Nephron (organoid): ENCODE measurements at regions not wholly inside any gene's neighbourhood (a gene's known extent, or its start where the extent isn't known, plus 50 kb on each side); places are given as distances from the start of the nearest gene placed in this dataset.
"Not testable (repeated sequence)": the region's sequence is repeated elsewhere in the genome, so short reads cannot be mapped to it uniquely, and the experiment has no call there.

Experiments used
- H3K27ac Mint-ChIP-seq, 3 experiments: 2 replicates each; pipeline ENCODE4 v1.8.0; 2020; ENCODE audit warnings: mixed read lengths in 3 of 3, mild to moderate bottlenecking in 2 of 3, moderate library complexity in 1 of 3
- H3K27me3 Mint-ChIP-seq: 2 replicates; pipeline ENCODE4 v1.8.0; 2021; ENCODE audit warnings: low read depth, mild to moderate bottlenecking, moderate library complexity, mixed read lengths
- H3K36me3 Mint-ChIP-seq: 2 replicates; pipeline ENCODE4 v1.8.0; 2020; ENCODE audit warnings: low read depth, mixed read lengths
- H3K4me1 Mint-ChIP-seq: 2 replicates; pipeline ENCODE4 v1.8.0; 2020; ENCODE audit warnings: mixed read lengths
- H3K4me3 Mint-ChIP-seq, 3 experiments: 2 replicates each; pipeline ENCODE4 v1.8.0; 2020; ENCODE audit warnings: mild to moderate bottlenecking in 3 of 3, mixed read lengths in 3 of 3, moderate library complexity in 2 of 3
- H3K9me3 Mint-ChIP-seq: 2 replicates; pipeline ENCODE4 v1.8.0; 2020; ENCODE audit warnings: mixed read lengths
- TF ChIP-seq, protein P1 (sequence below), 3 experiments: fragments of 200-600 bp; sonication (generic); IDR thresholded peaks; one replicate each; pipeline ENCODE4 v1.5.0; 2021; ENCODE audit warnings: antibody characterized with exemption in 3 of 3; ENCODE audit not compliant: unreplicated experiment in 3 of 3

DNA sequence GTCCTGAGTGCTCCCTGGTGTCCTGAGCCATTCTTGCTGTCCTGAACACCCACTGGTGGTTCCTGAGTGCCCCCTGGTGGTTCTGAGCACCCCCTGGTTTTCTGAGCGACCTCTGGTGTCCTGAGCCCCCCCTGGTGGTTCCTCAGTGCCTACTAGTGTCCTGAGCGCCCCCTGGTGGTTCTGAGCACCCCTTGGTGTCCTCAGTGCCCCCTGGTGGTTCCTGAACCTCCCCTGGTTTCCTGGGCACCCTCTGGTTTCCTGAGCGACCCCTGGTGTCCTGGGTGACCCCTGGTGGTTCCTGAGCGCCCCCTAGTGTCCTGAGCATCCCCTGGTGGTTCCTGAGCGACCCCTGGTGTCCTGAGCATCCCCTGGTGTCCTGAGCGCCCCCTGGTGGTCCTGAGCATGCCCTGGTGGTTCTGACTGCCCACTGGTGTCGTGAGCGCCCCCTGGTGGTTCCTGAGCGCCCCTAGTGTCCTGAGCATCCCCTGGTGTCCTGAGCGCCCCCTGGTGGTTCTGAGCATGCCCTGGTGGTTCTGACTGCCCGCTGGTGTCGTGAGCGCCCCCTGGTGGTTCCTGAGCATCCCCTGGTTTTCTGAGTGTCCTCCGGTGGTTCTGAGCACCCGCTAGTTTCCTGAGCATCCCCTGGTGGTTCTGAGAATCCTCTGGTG, 473.1 kb downstream of the TMEM121 start:
- no peaks in the 10 kb centered on the region for H3K4me1 Mint-ChIP-seq

DNA sequence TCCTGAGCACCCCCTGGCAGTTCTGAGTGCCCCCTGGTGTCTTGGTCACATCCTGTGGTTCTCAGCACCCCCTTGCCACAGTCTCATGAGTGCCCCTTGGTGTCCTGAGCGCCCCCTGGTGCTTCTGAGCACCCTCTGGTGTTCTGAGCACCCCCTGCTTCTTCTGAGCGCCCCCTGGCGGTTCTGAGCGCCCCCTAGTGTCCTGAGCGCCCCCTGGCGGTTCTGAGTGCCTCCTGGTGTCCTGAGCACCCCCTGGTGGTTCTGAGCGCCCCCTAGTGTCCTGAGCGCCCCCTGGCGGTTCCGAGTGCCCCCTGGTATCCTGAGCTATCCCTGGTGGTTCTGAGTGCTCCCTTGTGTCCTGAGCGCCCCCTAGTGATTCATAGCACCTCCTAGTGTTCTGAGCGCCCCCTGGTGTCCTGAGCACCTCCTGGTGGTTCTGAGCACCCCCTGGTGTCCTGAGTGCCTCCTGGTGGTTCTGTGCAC, 473.7 kb downstream of the TMEM121 start:
- H3K36me3 Mint-ChIP-seq, H3K27me3 Mint-ChIP-seq, H3K27ac Mint-ChIP-seq, H3K4me3 Mint-ChIP-seq, H3K4me1 Mint-ChIP-seq: not testable (repeated sequence)
- H3K9me3 Mint-ChIP-seq = peaks cover 25% of the 10 kb centered on the region

More for the DNA sequence above, 473.1 kb downstream of the TMEM121 start:
- no peak overlapping the region for H3K4me3 Mint-ChIP-seq
- H3K36me3 Mint-ChIP-seq = peaks cover 5% of the 10 kb centered on the region
- TF ChIP-seq, protein P1, sequence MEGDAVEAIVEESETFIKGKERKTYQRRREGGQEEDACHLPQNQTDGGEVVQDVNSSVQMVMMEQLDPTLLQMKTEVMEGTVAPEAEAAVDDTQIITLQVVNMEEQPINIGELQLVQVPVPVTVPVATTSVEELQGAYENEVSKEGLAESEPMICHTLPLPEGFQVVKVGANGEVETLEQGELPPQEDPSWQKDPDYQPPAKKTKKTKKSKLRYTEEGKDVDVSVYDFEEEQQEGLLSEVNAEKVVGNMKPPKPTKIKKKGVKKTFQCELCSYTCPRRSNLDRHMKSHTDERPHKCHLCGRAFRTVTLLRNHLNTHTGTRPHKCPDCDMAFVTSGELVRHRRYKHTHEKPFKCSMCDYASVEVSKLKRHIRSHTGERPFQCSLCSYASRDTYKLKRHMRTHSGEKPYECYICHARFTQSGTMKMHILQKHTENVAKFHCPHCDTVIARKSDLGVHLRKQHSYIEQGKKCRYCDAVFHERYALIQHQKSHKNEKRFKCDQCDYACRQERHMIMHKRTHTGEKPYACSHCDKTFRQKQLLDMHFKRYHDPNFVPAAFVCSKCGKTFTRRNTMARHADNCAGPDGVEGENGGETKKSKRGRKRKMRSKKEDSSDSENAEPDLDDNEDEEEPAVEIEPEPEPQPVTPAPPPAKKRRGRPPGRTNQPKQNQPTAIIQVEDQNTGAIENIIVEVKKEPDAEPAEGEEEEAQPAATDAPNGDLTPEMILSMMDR (IDR thresholded peaks at IDR 0.05; ENCODE audit: unreplicated experiment in 3 of 3) = no peak
- H3K27me3 Mint-ChIP-seq = no peaks in the 10 kb centered on the region
- H3K9me3 Mint-ChIP-seq = peaks cover 25% of the 10 kb centered on the region
- H3K27ac Mint-ChIP-seq = no peak overlapping the region

DNA sequence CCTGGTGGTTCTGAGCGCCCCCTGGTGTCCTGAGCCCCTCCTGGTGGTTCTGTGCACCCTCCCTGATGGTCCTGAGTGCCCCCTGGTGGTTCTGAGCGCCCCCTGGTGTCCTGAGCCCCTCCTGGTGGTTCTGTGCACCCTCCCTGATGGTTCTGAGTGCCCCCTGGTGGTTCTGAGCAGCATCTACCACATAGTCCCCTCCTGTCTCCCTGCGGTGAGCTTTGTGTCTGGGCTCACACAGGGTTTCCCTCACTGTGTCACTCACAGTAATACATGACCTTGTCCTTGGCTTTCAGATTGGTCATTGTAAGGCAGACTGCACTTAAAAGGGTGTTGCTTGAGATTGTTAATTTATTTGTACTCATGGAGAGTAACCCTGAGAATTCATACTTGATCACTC, 474.9 kb downstream of the TMEM121 start:
- not testable (repeated sequence) for H3K27me3 Mint-ChIP-seq, H3K4me3 Mint-ChIP-seq, H3K36me3 Mint-ChIP-seq, H3K27ac Mint-ChIP-seq, H3K4me1 Mint-ChIP-seq
- peaks cover 25% of the 10 kb centered on the region for H3K9me3 Mint-ChIP-seq

DNA sequence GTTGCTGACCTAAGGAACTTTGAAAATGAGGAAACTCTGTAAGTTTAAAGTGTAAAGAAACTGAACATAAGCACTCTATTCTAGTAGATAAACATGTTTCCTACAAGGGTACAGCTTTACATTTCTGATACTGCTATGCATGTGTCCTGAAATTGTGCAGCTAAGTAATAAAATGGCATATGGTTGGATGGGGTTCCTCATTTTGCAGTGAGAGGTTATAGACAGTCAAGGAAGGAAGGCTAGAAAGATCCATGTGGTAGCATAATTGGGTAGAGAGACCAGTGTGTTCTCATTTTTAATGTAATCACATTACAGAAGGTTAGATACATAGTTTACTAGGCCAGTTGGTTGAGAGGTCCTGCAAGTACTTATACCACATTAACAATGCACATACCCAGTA, 477.0 kb downstream of the TMEM121 start:
- peaks cover 4% of the 10 kb centered on the region for H3K36me3 Mint-ChIP-seq

DNA sequence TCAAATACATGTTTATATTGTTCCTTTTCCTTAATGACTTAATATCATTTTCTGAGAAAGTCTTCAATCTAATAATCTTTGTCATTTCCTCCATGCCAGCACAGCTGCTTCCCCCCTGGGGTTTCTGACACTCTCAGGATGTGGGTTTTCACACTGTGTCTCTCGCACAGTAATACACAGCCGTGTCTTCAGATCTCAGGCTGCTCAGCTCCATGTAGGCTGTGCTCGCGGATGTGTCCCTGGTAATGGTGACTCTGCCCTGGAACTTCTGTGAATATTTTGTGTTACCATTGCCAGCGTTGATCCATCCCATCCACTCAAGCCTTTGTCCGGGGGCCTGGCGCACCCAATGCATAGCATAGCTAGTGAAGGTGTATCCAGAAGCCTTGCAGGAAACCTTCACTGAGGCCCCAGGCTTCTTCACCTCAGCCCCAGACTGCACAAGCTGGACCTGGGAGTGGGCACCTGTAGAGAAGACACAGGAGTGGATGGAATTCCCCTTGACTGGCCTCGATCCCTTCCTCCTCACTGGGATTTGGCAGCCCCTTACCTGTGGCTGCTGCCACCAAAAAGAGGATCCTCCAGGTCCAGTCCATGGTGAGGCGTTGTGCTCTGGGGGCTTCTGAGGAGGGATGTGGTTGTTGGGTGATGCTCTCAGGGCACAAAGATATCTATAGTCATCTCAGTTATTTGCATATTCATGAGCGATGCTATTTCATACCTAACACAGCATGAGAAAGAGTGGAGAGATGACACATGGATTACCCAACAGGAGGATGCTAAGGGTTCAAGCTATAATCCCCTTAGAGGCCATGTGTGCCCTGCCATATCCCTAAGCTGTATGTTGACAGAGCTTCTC, 478.8 kb downstream of the TMEM121 start:
- H3K9me3 Mint-ChIP-seq = peaks cover 33% of the 10 kb centered on the region
- not testable (repeated sequence) for H3K4me1 Mint-ChIP-seq, H3K36me3 Mint-ChIP-seq, H3K4me3 Mint-ChIP-seq, H3K27me3 Mint-ChIP-seq, H3K27ac Mint-ChIP-seq

More for the DNA sequence above, 477.0 kb downstream of the TMEM121 start:
- peaks cover 35% of the 10 kb centered on the region for H3K9me3 Mint-ChIP-seq
- no peaks in the 10 kb centered on the region for H3K4me1 Mint-ChIP-seq
- H3K4me3 Mint-ChIP-seq = no peak overlapping the region
- H3K27me3 Mint-ChIP-seq = no peaks in the 10 kb centered on the region
- TF ChIP-seq, protein P1 (IDR thresholded peaks at IDR 0.05; ENCODE audit: unreplicated experiment in 3 of 3) = no peak
- H3K27ac Mint-ChIP-seq = no peak overlapping the region

DNA sequence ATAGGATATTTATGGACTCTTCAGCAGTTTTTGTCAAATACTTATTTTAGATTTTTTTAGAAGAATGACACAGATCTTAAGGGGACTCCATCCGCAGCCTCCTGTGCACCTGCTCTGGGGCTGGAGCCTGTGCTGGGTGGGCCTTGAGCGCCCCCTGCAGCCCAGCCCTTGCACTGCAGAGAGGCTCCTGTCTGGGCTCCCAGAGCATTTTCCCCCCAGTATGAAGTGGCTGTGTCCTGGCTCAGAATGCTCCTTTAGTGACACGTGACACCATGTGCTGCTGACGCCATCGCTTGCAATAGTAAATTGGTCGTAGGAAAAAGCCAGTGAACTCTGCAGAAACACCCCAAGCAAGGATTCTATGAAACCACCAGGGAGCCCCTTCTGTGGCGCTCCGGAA, 479.7 kb downstream of the TMEM121 start:
- not testable (repeated sequence) for H3K4me3 Mint-ChIP-seq

DNA sequence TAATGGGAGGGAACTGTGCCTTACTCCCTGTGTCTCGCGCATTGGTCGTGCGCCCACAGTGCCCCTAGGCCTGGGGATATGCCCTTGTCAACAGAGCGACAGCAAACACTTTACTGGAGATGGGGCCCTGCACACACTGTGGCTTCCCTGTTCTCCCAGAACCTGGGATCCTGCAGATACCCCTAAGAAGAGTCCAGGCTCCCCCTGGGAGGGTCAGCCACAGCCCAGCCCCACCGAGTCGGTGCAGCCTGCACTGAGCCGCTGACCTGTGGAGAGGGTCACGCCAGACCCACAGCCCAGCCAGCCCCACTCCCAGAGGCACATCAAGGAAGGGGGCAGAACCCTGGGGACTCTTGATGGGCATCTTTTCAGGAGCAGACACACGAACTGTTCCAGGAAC, 480.3 kb downstream of the TMEM121 start:
- not testable (repeated sequence) for H3K4me3 Mint-ChIP-seq, H3K27ac Mint-ChIP-seq, H3K4me1 Mint-ChIP-seq, H3K36me3 Mint-ChIP-seq, H3K27me3 Mint-ChIP-seq
- peaks cover 40% of the 10 kb centered on the region for H3K9me3 Mint-ChIP-seq

More for the DNA sequence above, 479.7 kb downstream of the TMEM121 start:
- not testable (repeated sequence) for H3K36me3 Mint-ChIP-seq, H3K4me1 Mint-ChIP-seq, H3K27me3 Mint-ChIP-seq, H3K27ac Mint-ChIP-seq
- H3K9me3 Mint-ChIP-seq = peaks cover 41% of the 10 kb centered on the region

DNA sequence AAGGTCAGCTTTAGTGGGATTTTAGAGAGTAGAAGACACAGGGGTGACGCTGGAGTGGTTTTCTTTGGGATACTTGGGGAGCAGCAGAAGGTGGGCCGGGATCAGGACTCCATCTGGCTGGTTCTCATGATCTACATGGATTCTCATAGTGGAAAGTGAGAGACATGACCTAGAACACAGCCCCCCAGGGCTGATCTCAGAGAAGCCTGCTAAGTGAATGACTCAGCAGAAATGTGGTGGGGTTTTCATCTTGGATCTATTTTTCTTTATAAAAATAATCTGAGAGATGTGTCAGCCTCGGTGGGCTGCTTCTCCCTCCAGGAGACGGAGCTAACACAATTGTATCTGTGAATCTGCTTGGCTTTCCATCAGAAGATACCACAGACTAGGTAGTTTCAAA, 484.4 kb downstream of the TMEM121 start:
- H3K9me3 Mint-ChIP-seq = peaks cover 49% of the 10 kb centered on the region
- no peak overlapping the region for H3K27ac Mint-ChIP-seq
- H3K4me1 Mint-ChIP-seq = no peaks in the 10 kb centered on the region
- TF ChIP-seq, protein P1 (IDR thresholded peaks at IDR 0.05; ENCODE audit: unreplicated experiment in 3 of 3) = no peak
- no peak overlapping the region for H3K4me3 Mint-ChIP-seq
- peaks cover 3% of the 10 kb centered on the region for H3K36me3 Mint-ChIP-seq
- no peaks in the 10 kb centered on the region for H3K27me3 Mint-ChIP-seq

DNA sequence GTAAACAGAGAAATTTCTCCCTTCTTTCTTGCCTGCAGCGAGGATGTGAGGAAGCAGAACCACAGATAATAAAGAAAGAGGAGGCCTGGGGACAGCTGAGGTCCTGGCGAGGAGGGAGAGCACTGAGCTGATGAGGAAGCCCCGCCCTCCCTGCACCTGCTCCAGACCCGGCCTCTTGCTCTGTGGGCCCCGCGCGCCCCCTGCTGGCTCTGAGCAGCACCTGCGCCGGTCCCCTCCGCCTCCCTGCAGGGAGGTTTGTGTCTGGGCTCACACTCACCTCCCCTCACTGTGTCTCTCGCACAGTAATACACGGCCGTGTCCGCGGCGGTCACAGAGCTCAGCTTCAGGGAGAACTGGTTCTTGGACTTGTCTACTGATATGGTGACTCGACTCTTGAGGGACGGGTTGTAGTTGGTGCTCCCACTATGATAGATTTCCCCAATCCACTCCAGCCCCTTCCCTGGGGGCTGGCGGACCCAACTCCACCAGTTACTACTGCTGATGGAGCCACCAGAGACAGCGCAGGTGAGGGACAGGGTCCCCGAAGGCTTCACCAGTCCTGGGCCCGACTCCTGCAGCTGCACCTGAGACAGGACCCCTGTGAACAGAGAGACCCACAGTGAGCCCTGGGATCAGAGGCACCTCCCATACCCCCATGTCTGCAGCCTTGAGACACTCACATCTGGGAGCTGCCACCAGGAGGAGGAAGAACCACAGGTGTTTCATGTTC, 485.4 kb downstream of the TMEM121 start:
- H3K27me3 Mint-ChIP-seq, H3K4me1 Mint-ChIP-seq, H3K36me3 Mint-ChIP-seq, H3K4me3 Mint-ChIP-seq, H3K27ac Mint-ChIP-seq: not testable (repeated sequence)
- peaks cover 48% of the 10 kb centered on the region for H3K9me3 Mint-ChIP-seq

DNA sequence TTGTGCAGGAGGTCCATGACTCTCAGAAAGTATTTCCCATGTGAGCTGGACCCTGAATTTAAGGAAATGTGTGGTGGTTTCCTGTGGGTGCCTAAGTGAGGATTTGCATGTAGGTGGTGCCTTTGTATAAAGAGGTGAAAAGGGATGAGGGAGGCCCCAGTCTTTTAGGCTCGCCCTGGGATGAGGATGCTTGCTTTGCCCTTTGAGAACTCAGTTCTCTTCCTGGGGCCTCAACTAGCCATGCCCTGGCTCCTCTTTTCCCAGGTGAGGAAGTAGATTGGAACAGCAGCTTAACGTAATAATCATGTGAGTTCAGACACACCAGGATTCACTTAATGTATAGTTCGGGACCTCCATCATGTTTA, 486.0 kb downstream of the TMEM121 start:
- H3K4me1 Mint-ChIP-seq, H3K4me3 Mint-ChIP-seq, H3K27ac Mint-ChIP-seq, H3K27me3 Mint-ChIP-seq, H3K36me3 Mint-ChIP-seq: not testable (repeated sequence)
- peaks cover 48% of the 10 kb centered on the region for H3K9me3 Mint-ChIP-seq
